ENCODE measurements at regions not wholly inside any gene's neighbourhood (a gene's known extent, or its start where the extent isn't known, plus 50 kb on each side); places are given as distances from the start of the nearest gene placed in this dataset.

- DNase-seq: no peak
Observed at GRCh38 chr2:180349809-180350208, 342.7 kb upstream of the CWC22 start.

- DNase-seq: no peak
Observed at GRCh38 chr2:180343528-180344345, 336.6 kb upstream of the CWC22 start.

- no peak for DNase-seq
Observed at GRCh38 chr2:180337136-180337535, 330.0 kb upstream of the CWC22 start.

DNA sequence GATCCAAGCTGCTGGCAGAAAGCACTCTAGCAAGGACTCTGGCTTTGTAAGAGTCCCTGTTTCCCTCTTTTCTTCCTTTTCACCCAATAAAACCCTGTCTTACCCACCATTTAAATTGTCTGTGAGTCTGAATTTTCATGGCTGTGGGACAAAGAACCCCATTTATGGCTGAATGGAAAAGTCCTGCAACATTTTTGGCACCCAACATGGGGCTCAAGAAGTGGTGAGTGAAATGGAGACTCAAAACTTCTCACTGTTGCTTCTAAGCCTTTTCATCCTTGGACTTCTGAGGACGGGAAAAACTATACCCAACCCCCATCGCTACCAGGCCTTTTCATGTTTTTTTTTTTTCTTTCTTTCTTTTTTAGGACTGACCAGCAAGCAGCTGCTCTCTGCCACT is 329.5 kb upstream of the CWC22 start:
- DNase-seq: no peak

- no peak for DNase-seq
Observed at GRCh38 chr2:180334514-180334913, 327.4 kb upstream of the CWC22 start.

GRCh38 chr2:180328795-180329422 is 321.8 kb upstream of the CWC22 start:
- no peak for DNase-seq

DNA sequence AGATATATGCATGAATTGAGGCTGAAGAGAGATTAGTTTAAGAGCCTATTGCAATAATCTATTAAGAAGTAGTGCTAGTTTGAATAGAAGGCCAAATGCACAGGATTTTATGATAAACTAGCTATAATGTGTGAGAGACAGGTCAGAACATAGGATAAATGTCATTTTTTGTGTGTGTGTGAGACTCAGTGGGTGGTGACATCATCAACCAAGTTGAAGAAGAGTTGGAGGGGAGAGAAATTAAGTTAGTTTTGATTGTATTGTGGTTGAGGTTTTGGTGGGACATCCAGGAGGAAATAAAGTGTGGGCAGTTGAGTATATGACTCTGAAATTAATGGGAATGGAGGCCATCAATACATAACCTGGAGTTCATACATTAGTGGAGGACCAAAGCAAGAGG is 320.1 kb upstream of the CWC22 start:
- no peak for DNase-seq

- DNase-seq: no peak
Observed at GRCh38 chr2:180325416-180326120, 318.5 kb upstream of the CWC22 start.

- no peak for DNase-seq
Observed at GRCh38 chr2:180324182-180324581, 317.1 kb upstream of the CWC22 start.

- no peak for DNase-seq
Observed at GRCh38 chr2:180322781-180323180, 315.7 kb upstream of the CWC22 start.

GRCh38 chr2:180319586-180320405 is 312.7 kb upstream of the CWC22 start:
- DNase-seq: no peak

DNA sequence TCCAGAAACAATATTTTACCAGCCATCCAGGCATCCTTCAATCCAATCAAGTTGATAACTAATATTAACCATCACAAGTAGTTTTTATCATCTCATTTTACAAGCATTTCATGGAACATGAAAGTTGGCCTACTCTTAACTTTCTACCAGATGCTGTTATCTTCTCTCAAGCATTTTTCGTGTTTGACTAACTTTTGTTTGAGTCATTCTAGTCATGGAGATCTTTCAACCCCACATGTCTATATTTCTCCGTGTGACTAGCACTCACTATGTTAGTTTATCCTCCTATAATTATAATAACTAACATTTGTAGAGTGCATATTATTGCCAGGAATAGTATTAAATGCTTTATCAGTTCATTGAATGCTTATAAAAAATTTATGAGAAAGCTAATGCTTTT is 307.0 kb upstream of the CWC22 start:
- DNase-seq: no peak

DNA sequence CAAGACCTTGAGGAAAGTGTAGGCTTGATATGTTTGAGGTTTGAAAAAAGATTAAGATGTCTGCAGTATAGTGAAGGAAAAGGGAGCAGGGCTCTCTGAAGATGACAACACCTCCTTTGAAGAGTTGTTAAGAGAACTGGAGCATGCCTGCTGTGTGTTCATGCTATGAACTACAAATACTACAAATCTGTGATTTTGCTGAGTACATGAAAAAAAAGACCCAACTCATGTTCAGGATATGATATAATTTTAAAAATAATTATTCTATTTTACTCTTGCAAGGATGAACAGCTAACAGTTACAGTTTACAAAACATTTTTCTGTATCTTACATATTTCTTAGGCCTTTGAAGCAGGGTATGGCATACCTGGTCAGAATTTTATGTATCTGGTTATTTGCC is 305.4 kb upstream of the CWC22 start:
- no peak for DNase-seq

- DNase-seq: no peak
Observed at GRCh38 chr2:180307096-180307495, 300.0 kb upstream of the CWC22 start.

GRCh38 chr2:180306346-180306745 is 299.2 kb upstream of the CWC22 start:
- no peak for DNase-seq

DNA sequence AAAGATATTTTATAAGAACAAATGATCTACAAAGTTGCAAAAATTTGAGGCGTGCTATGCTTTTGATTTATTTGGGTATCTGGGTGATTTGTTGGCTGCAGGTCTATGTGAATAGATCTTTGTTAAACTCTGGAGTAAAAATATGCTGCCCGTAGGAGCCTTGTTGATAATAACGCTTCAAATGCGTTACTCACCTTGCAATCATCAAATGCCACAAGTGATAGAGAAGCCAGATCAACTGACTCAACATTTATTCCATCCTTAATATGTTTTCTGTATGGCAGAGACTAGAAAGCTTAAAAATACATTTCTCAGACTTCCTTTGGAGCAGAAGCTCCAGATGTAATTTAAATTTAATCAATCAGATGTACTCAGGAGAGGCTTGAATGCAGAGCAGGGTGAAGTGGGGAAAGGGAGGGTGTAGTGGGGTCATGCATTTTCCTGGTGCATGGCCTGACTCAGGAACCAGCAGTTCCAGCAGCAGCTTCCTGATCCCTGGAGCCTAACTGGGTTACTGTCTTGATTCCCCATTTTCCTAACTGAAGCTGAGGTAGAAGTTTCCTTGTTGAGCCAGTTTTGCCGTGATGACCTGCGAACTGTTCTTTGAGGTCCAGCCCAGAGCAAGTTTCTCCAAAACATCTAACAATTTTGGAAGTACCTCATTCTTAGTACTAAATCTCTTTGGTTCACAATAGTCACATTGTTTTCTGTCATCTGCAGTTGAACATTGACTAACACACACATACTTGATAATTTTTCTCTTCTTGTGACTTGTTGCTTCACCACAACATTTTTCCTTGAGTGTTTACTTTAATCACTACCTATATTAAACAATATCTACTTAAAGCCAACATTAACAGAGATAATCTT is 284.7 kb upstream of the CWC22 start:
- DNase-seq: no peak

- DNase-seq: no peak
Observed at GRCh38 chr2:180291060-180291459, 284.0 kb upstream of the CWC22 start.

DNA sequence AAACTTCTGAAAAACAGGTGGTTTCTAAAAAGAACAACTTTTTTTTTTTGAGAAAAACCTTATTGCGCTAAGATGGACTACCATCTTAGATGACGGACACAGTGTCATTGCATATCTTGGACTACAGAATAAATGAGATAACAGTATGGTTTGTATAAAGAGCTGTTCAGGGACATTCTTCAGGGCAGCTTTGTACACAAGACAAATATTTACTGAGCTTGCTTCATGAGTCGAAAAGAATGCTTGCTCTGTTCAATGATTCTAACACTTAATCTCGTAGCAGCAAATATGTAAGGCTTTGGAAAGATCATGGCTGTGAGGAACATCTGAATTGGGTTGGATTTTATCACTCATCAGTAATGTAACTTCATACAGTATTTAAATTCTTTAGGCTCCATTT is 282.5 kb upstream of the CWC22 start:
- no peak for DNase-seq

GRCh38 chr2:180279581-180279980 is 272.5 kb upstream of the CWC22 start:
- no peak for DNase-seq

GRCh38 chr2:180276733-180277132 is 269.6 kb upstream of the CWC22 start:
- no peak for DNase-seq

GRCh38 chr2:180268006-180268405 is 260.9 kb upstream of the CWC22 start:
- no peak for DNase-seq

GRCh38 chr2:180261976-180262375 is 254.9 kb upstream of the CWC22 start:
- no peak for DNase-seq

All from activated CD4-positive, alpha-beta T cell treated with anti-CD3 and anti-CD28 coated beads, Interleukin-2, Interleukin-6, amounts not matched to agents 100 ng/mL and 50 ng/mL, durations not matched to agents 16 hours and 8 hours (primary cell).